ENCODE measurements at regions not wholly inside any gene's neighbourhood (a gene's known extent, or its start where the extent isn't known, plus 50 kb on each side); places are given as distances from the start of the nearest gene placed in this dataset.

DNA sequence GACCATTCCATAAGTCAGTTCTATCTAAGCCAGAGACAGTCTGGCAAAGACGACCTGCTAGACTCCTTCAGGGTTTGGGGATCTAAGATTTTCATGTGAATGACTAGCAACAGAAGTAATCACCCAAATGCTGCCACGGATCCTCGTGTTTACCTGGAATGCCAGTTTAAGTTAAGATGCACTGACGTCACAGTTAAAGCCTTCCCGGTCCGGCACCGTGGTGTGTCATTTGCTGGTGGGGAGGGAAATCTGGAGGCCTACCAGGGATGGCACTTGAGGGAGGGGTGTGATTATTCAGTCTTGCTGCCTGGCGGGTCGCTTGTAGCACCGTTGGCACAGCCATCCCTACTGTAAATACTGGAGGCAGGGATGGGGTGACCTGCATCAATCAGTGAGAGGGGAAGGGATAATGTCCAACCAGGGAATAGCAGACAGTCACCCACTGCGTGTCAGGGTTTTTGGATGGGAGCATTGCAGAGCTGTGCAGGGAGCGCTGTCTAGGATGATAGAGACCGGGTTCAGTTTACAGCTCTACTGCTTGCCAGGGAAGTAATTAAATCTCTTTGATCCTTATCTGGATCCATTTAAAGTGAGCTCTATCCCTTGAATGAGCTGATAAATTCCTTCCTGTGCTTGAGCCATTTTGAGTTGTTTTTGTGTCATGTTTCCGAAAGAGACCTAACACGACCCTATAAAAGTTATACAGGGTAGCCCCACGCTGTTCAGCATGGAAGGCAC is 764.7 kb upstream of the EEF2KMT start:
- no peak overlapping the region for H3K27ac ChIP-seq
- TF ChIP-seq, protein P1, sequence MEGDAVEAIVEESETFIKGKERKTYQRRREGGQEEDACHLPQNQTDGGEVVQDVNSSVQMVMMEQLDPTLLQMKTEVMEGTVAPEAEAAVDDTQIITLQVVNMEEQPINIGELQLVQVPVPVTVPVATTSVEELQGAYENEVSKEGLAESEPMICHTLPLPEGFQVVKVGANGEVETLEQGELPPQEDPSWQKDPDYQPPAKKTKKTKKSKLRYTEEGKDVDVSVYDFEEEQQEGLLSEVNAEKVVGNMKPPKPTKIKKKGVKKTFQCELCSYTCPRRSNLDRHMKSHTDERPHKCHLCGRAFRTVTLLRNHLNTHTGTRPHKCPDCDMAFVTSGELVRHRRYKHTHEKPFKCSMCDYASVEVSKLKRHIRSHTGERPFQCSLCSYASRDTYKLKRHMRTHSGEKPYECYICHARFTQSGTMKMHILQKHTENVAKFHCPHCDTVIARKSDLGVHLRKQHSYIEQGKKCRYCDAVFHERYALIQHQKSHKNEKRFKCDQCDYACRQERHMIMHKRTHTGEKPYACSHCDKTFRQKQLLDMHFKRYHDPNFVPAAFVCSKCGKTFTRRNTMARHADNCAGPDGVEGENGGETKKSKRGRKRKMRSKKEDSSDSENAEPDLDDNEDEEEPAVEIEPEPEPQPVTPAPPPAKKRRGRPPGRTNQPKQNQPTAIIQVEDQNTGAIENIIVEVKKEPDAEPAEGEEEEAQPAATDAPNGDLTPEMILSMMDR (conservative IDR thresholded peaks at IDR 0.05; ENCODE audit: low read depth), result no peak
- DNase-seq (ENCODE audit: low spot score), result no peak
- CTCF ChIA-PET, result no interaction called here
- POLR2A ChIA-PET (ENCODE audit: low non-redundant PET), result no interaction called here

DNA sequence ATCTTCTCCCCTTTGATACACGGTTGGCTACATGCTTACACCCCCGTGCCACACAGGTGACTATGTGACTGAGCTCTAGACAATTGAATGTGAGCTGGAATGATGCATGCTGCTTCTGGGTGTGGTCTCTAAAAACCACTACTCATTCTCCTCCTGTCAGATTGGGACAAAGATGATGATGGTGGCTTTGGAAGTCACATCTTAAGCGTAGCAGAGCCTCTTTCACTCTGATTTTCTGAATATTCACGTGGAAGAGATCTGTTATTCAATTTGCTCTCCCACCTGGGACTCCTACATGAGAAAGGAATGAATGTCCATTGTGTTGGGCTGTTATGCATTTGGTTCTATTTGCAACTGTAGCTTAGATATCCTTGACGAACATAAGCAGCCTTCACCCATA is 763.6 kb upstream of the EEF2KMT start:
- H3K27ac ChIP-seq, result no peak overlapping the region
- POLR2A ChIA-PET (ENCODE audit: low non-redundant PET), result no interaction called here
- TF ChIP-seq, protein P1 (conservative IDR thresholded peaks at IDR 0.05; ENCODE audit: low read depth), result no peak
- DNase-seq (ENCODE audit: low spot score), result no peak
- CTCF ChIA-PET, result no interaction called here

DNA sequence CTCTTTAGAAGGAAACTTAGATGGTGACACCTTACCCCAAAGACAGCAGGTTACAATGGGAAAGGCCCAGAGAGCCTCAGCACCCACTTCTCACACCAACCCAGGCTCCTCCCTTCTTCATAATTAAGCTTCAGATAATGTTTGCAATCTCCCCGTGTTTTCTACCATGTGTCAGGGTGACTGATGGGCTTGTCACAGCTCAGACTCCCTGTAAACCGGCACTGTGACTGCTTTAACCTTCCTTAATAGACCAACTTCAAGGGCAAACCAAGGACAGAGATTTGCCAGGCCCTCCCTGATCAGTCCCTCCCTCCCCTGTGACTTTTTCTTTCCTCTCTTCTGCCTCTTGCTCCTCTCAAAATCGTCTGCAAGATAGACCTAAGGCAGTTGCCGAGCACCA is 760.6 kb upstream of the EEF2KMT start:
- TF ChIP-seq, protein P1 (conservative IDR thresholded peaks at IDR 0.05; ENCODE audit: low read depth), result no peak
- no peak for DNase-seq (ENCODE audit: low spot score)
- ChIA-PET CTCF (no interaction called here), POLR2A (ENCODE audit: low non-redundant PET) (no interaction called here)
- no peak overlapping the region for H3K27ac ChIP-seq

DNA sequence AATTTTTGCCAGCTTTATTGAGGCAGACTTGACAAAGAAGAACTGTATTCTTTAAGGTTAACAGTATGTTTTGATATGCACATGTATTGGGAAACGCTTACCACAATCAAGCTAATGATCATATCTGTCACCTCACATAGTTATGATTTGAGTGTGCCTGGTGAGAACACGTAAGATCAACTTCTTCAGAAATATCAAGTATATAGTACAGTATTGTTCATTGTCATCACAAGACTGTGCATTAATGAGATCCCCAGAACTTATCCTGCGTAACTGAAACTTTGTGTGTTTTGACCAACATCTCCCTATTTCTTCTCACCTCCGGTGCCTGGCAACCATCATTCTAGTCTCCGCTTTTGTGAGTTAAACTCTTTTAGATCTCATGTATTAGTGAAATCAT is 756.4 kb upstream of the EEF2KMT start:
- H3K27ac ChIP-seq, result no peak overlapping the region
- TF ChIP-seq, protein P1 (conservative IDR thresholded peaks at IDR 0.05; ENCODE audit: low read depth), result no peak
- no peak for DNase-seq (ENCODE audit: low spot score)
- CTCF ChIA-PET, result no interaction called here
- POLR2A ChIA-PET (ENCODE audit: low non-redundant PET), result no interaction called here

DNA sequence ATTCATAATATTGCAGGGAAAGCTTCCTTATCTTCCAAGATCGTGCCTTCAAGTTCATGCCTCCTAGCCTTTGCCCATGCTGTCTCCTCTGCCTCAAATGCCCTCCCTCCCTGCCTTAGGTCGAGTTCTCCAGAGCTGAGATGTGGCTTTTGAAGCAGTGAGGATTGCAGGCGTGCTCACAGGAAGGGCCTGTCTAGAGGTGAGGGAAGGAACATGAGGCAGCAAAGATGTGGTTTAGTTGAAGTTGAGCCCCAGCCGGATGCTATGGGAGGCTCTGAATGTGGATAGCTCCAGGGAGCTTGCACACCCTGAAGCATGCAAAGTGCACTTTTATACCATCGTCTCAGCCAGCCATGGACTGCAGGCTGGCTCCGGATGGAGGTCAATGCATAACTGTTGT is 754.6 kb upstream of the EEF2KMT start:
- TF ChIP-seq, protein P1 (conservative IDR thresholded peaks at IDR 0.05; ENCODE audit: low read depth), result no peak
- POLR2A ChIA-PET (ENCODE audit: low non-redundant PET), result no interaction called here
- no peak overlapping the region for H3K27ac ChIP-seq
- CTCF ChIA-PET, result interaction anchor here (0.6 kb wide), 1 partner anchor 705 kb away, joined by 4 read pairs; no protein-coding TSS in a partner anchor
- DNase-seq (ENCODE audit: low spot score), result no peak

DNA sequence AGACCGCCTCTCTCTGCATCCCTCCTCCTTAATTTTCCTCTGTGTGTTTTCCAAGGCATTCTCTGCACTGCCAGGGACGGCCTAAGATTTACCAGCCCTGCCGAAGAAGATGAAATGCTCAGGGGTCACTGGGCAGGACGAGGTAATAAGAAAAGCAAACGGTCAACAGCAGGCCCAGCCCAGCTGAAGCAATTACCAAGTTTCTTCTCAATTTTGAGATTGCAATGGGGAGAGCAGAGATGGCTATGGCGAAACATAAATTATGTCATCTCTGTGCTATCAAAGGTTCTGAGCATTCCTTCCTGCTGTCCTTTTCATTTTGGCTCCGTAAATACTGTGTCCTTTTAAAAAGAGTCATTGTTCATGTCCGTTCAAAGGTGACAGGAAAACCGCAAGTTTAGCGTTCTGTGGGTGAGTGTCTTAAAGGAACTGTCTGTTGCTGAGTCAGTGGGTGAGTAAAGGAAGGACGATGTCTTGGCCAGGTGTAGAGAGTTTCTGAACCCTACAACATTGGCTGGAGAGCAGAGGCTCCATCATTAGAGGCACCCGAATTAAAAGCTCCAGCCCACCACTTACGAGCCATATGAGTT is 753.9 kb upstream of the EEF2KMT start:
- no peak overlapping the region for H3K27ac ChIP-seq
- TF ChIP-seq, protein P1 (conservative IDR thresholded peaks at IDR 0.05; ENCODE audit: low read depth), result no peak
- no peak for DNase-seq (ENCODE audit: low spot score)
- POLR2A ChIA-PET (ENCODE audit: low non-redundant PET), result no interaction called here
- CTCF ChIA-PET, result no interaction called here

All from RWPE1 (cell line).